ELR (cell line): ENCODE measurements at regions not wholly inside any gene's neighbourhood (a gene's known extent, or its start where the extent isn't known, plus 50 kb on each side); places are given as distances from the start of the nearest gene placed in this dataset.
A peak's percentile ranks its signal among the peaks of the same experiment; 100 is the strongest.

Experiments
- DNase-seq: peaks from one replicate; pipeline ENCODE4 v3.0.0-alpha.2; 2015; ENCODE audit warnings: low read depth

DNA sequence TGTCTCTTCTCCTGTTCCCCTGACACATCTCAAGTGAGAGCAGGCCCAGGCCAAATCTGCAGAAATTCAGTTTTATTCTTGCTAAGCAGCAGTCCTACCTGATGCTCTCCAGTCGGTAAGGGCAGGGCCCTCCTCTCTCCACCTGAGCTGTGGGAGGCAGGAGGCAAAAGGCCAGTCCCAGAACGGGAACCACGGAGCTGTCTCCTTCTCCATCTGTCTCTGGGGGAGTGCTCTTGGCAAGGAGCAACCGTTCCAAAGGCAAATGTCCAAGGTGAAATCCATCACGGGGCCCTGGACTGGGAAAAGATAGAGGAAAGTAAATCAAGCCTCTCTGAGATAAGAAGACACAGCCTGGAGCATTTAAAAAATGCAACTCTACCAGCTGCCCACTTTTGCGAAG, 65.2 kb upstream of the CDON start:
- DNase-seq = no peak

DNA sequence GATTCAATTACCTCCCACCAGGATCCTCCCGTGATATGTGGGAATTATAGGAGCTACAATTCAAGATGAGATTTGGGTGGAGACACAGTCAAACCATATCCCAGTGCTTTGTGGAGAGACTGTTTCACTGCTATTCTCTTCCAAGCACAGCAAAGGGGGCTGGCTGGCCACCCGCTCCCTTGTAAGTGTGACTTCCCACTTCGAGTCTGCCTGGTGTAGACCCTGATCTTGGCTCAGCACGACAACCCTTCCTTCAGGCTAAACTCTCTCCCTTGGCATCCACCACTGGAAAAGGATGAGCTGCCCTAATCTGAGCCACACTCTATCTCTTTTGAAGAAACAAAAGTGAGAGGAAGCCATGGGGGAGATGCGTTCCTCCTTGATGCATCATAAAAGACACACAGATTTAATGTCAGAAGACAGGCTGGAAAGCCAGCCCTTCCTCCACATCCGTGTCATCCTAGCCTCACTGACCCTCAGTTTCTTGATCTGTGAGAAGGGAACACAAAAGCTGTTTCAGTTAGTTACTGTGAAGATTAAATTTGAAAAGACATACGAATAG, 64.7 kb upstream of the CDON start:
- DNase-seq = no peak

DNA sequence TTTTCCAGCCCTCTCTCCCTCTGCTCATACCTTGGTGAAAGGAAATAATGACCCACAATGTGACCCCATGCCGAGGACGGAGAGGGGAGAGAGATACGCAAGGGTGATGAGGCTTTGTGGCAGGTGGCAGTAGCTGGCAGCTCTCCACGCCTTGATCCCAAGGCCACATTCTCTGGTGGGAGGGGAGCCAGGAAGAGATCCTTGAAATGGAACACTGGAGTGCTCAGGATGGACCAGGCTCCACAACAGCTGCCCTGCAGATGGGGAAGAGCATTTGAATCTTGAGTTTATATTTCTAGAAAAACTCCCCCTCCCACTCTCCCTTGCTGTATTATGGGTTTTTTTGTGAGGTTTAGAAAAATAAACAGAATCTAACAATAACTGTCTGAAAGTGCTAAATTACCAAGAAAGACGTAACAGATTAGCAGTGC, 61.6 kb upstream of the CDON start:
- no peak for DNase-seq

DNA sequence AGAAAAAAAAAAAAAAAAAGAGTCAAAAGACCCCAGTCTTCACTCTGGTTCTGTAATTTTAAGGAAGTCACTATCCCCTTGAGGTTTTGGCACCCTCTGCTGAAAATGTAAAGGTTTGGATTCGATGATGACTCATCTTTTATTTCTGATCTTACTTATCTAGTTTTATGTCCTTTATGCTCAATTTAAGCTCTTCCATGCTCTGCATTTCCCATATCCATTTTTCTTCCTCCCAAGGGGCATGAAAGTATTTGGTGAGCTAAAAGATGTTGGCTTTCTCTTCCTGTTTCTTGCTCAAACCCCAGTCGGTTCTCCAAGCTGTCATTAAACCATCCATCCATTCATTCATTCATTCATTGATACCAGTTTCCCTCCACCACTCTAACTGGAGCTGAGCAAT, 61.0 kb upstream of the CDON start:
- no peak for DNase-seq

DNA sequence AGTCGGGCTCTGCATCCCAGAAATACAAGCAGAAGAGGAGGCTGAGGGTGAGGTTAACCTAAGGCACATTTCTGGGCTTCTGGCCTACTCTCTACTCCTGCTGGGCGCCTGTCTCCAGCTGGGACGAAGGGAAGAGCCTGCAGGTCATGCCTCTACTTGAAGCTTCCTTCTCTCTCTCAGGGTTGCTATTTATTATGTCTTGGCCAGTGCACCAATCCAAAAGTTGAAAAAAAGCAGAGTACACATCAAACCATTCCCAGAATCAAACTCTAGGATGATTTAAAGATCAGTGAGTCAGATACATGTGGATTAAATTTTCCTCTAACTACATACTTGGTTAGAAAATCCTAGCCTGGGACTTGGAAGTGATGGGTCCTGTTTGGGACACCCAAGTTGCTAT, 60.2 kb upstream of the CDON start:
- no peak for DNase-seq

DNA sequence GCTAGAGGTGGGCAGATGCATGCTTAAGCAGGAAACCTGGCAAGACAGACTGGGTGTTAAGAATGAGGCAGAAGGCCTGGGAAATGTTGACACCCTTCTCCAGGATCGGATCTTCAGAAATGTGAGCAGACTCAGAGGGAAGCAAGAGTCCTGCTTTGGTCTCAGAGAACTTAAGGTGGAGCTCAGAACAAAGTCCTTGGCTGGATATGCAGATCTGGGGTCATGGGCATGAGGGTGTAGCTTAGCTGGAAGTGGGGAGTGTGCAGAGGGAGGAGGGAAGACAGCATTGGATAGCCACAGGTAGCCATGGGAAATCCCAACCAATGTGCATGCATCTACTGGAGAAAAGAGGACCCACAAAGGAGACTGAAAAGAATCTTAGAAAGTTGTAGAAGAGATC, 58.6 kb upstream of the CDON start:
- DNase-seq = no peak

DNA sequence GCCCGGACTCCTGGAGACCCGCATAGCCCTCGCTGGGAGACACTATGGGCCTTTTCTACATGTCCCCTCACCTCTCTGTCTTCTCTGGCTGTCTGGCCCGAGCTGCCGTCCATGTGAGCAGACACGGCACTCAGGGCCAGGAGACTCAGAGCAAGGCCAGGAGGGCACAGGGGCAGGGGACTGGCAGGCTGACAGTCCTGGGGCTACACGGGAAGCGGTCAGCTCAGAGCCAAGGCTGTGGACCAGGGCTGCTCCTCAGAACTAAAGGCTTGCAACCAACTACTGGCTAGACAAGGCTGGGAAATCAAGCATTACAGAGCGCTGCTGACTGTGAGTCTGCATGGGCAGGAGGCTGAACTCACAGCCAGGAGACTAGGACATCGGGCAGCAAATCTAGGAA, 56.1 kb upstream of the CDON start:
- no peak for DNase-seq

DNA sequence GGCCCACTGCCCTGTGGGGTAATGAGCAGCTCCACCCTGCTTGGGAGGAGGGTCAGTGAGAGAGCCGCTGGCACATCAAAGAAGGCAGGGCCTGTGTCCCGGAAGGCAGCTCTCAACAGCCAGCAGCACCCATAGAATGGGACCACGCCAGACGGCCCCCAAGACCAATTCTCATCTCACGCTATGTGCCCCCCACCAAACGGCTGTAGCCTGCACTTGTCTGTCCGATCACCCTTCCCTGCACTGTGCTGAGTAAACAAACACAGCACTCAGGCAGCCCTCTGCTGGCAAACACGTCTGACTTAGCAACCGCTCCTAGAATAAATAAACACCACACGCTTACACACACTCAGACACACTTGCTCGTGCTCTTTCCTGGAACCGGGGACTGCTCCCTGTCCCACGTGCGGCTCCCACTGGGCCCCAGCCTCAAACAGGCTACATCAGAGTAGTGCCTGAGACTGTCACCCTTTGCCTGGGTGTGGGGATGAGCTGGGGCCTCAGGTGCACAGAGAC, 53.2 kb upstream of the CDON start:
- DNase-seq = peak; percentile 59

DNA sequence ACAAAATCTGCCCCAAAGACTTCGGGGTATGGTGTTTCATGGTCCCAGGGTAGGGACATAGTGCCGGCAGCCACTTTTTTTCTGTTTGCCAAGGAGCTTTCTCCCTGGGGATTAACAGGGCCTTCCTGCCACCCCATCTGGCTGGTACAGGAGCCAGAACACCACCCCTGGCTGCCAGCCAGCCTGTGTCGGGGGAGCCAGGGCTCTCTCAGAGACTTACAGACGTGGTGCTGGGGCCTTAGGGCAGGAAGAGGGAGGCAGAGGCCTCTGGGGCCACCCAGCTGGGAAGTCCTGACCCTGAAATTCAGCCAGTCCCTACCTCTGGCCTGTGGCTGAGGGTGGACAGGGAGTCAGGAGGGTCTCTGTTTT, 52.4 kb upstream of the CDON start:
- no peak for DNase-seq

DNA sequence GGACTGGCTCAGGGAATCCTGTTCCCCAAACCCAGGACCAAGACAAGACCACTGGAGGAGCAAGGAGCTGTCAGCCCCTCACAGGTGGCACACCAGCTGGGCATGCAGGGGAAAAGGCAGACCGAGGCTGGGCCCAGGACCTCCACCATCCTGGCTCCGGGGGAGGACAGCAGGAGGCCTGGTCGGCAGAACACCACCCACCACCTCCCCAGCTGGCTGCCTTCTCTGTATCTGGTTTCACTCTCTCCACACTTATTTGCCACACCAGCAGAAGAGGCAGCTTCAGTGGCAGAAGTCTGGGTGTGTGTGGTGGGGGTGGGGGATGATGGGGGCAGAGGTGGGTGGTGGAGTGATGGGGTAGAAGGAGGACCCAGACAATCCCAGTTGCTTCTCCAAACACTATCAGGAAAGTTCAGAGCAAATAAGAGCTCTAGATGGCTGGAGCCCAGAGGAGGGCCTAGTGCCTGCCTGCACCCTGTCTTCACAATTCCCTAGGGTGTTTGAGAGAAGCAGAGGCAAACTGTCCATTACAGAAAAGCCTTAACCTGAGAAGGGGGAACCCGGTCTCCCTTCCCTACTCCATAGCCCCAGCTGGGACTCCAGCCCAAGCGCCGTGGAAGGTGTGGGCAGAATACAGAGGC, 51.9 kb upstream of the CDON start:
- DNase-seq = no peak

DNA sequence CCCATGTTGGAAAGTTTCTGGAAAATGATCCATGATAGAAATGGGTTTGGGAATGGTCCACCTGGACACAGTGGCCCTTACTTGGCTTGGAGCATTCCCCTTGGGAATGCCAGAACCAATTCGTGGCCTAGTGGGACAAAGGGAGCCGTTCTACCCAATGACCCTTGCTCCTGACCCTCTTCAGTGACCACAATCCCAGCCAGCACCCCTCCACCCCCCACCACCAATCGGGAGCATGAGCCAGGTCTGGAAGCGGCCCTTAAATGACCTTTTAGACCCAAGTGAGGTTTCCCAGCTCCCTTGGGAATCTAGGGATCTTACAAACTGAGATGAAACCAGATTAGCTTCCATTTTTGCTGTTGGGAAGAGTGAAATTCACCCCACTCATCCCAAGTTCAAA, 51.3 kb upstream of the CDON start:
- no peak for DNase-seq

DNA sequence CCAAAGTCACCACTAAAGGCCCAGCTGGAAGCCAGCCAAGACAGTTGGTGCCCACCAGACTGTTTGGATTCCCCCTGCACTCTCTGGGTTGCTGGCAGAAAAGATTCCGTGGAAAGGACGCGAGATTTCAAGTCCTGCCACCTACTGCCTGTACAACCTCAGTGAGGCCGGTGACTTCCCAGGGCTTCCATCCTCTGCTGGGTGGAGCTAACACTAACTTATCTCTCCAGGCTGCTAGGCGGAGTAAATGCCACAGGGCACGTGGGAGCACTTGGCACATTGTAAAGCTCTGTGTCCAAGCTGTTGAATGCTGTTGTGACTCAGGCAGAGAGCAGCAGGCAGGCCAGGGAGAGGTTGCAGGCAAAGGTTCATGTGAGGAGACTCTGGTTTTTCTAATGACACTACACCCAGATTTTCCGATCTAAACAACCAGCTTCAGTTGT, 50.9 kb upstream of the CDON start:
- peak; percentile 70 for DNase-seq

DNA sequence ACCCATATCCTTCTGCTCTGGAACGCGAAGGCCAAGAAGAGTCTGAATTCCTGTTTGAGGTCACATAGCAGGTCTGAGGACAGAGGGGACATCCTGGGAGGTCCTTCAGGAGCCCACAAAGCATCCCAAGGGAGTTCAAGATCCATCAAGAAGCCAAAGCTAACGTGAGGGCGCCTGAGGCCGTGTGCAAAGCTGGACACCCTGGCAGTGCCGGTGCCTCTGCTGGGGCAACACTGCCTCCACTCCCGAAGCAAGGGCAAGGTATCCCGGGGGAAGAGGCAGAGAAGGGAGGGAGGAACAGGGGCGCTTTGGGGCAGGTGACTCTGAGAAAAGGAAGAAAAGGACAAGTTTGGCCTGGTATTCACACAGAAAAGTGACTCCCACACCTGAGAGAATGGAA, 50.3 kb upstream of the CDON start:
- DNase-seq = no peak

DNA sequence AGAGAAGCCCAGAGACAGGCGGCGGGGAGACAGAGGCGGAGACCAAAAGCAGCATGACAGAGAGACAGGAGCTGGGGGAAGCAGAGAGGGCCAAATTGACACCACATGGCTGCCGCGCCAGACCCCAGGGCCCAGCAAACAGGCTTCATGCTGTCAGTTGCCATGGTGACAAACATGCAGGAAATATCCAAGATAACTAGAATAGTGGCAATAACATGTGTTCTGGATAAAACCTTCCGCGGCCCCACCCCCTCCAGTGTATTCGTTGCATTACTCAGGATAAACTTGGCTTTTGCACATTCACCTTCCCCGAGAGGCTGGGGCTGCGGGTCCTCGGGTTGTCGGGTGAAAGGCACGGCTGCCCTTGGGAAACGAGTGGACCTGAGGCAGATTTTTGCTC, 49.9 kb upstream of the CDON start:
- DNase-seq = no peak
